ENCODE measurements at regions not wholly inside any gene's neighbourhood (a gene's known extent, or its start where the extent isn't known, plus 50 kb on each side); places are given as distances from the start of the nearest gene placed in this dataset.
A peak's percentile ranks its signal among the peaks of the same experiment; 100 is the strongest.

- H3K9ac ChIP-seq (ENCODE audit: low read depth, low read length): no peak overlapping the region
- H3K4me3 ChIP-seq (ENCODE audit: low read depth, low read length): no peak overlapping the region
- H3K9me3 ChIP-seq (ENCODE audit: control insufficient read depth, insufficient read depth, low read length): peaks cover 83% of the 10 kb centered on the region
- H3K36me3 ChIP-seq (ENCODE audit: control insufficient read depth, insufficient read depth, low read length): no peaks in the 10 kb centered on the region
- H3K27me3 ChIP-seq (ENCODE audit: control insufficient read depth, insufficient read depth, low read length): no peaks in the 10 kb centered on the region
- no peak overlapping the region for H3K27ac ChIP-seq (ENCODE audit: low read depth, low read length)
- no peaks in the 10 kb centered on the region for H3K4me1 ChIP-seq (ENCODE audit: control insufficient read depth, insufficient read depth, low read length)
Measured at GRCh38 chr14:105850853-105851581, 324.6 kb downstream of the TMEM121 start.

- H3K27me3 ChIP-seq (ENCODE audit: control insufficient read depth, insufficient read depth, low read length): no peaks in the 10 kb centered on the region
- no peaks in the 10 kb centered on the region for H3K4me1 ChIP-seq (ENCODE audit: control insufficient read depth, insufficient read depth, low read length)
Measured at GRCh38 chr14:105851716-105852377, 325.5 kb downstream of the TMEM121 start.

GRCh38 chr14:105852378-105853088, 326.1 kb downstream of the TMEM121 start:
- H3K27ac ChIP-seq (ENCODE audit: low read depth, low read length): no peak overlapping the region
- H3K27me3 ChIP-seq (ENCODE audit: control insufficient read depth, insufficient read depth, low read length): no peaks in the 10 kb centered on the region
- H3K36me3 ChIP-seq (ENCODE audit: control insufficient read depth, insufficient read depth, low read length): no peaks in the 10 kb centered on the region
- no peaks in the 10 kb centered on the region for H3K4me1 ChIP-seq (ENCODE audit: control insufficient read depth, insufficient read depth, low read length)
- H3K9ac ChIP-seq (ENCODE audit: low read depth, low read length): no peak overlapping the region
- H3K4me3 ChIP-seq (ENCODE audit: low read depth, low read length): no peak overlapping the region
- peaks cover 83% of the 10 kb centered on the region for H3K9me3 ChIP-seq (ENCODE audit: control insufficient read depth, insufficient read depth, low read length)

More at GRCh38 chr14:105851716-105852377, 325.5 kb downstream of the TMEM121 start:
- no peaks in the 10 kb centered on the region for H3K36me3 ChIP-seq (ENCODE audit: control insufficient read depth, insufficient read depth, low read length)
- peaks cover 82% of the 10 kb centered on the region for H3K9me3 ChIP-seq (ENCODE audit: control insufficient read depth, insufficient read depth, low read length)
- H3K4me3 ChIP-seq (ENCODE audit: low read depth, low read length): no peak overlapping the region
- no peak overlapping the region for H3K27ac ChIP-seq (ENCODE audit: low read depth, low read length)
- H3K9ac ChIP-seq (ENCODE audit: low read depth, low read length): no peak overlapping the region

- H3K9me3 ChIP-seq (ENCODE audit: control insufficient read depth, insufficient read depth, low read length): peaks cover 84% of the 10 kb centered on the region
- H3K4me3 ChIP-seq (ENCODE audit: low read depth, low read length): peak overlapping the region; percentile 36; the same call in 1 of the 2 replicates
- no peak overlapping the region for H3K27ac ChIP-seq (ENCODE audit: low read depth, low read length)
- no peaks in the 10 kb centered on the region for H3K27me3 ChIP-seq (ENCODE audit: control insufficient read depth, insufficient read depth, low read length)
- H3K4me1 ChIP-seq (ENCODE audit: control insufficient read depth, insufficient read depth, low read length): no peaks in the 10 kb centered on the region
- no peaks in the 10 kb centered on the region for H3K36me3 ChIP-seq (ENCODE audit: control insufficient read depth, insufficient read depth, low read length)
- H3K9ac ChIP-seq (ENCODE audit: low read depth, low read length): no peak overlapping the region
Measured at GRCh38 chr14:105853089-105853906, 326.9 kb downstream of the TMEM121 start.

GRCh38 chr14:105853907-105854599, 327.7 kb downstream of the TMEM121 start:
- Histone ChIP-seq H3K4me3 (ENCODE audit: low read depth, low read length) (peak overlapping the region; percentile 36; the same call in 1 of the 2 replicates), H3K9ac (ENCODE audit: low read depth, low read length) (no peak overlapping the region), H3K27ac (ENCODE audit: low read depth, low read length) (no peak overlapping the region), H3K27me3 (ENCODE audit: control insufficient read depth, insufficient read depth, low read length) (no peaks in the 10 kb centered on the region), H3K36me3 (ENCODE audit: control insufficient read depth, insufficient read depth, low read length) (no peaks in the 10 kb centered on the region), H3K4me1 (ENCODE audit: control insufficient read depth, insufficient read depth, low read length) (no peaks in the 10 kb centered on the region), H3K9me3 (ENCODE audit: control insufficient read depth, insufficient read depth, low read length) (peaks cover 85% of the 10 kb centered on the region)

GRCh38 chr14:105854600-105855245, 328.3 kb downstream of the TMEM121 start:
- Histone ChIP-seq H3K4me1 (ENCODE audit: control insufficient read depth, insufficient read depth, low read length) (no peaks in the 10 kb centered on the region), H3K9me3 (ENCODE audit: control insufficient read depth, insufficient read depth, low read length) (peaks cover 89% of the 10 kb centered on the region), H3K9ac (ENCODE audit: low read depth, low read length) (no peak overlapping the region), H3K27me3 (ENCODE audit: control insufficient read depth, insufficient read depth, low read length) (no peaks in the 10 kb centered on the region), H3K27ac (ENCODE audit: low read depth, low read length) (no peak overlapping the region), H3K4me3 (ENCODE audit: low read depth, low read length) (no peak overlapping the region), H3K36me3 (ENCODE audit: control insufficient read depth, insufficient read depth, low read length) (no peaks in the 10 kb centered on the region)

GRCh38 chr14:105855246-105855892, 329.0 kb downstream of the TMEM121 start:
- Histone ChIP-seq H3K27ac (ENCODE audit: low read depth, low read length) (no peak overlapping the region), H3K36me3 (ENCODE audit: control insufficient read depth, insufficient read depth, low read length) (no peaks in the 10 kb centered on the region), H3K9ac (ENCODE audit: low read depth, low read length) (no peak overlapping the region), H3K4me1 (ENCODE audit: control insufficient read depth, insufficient read depth, low read length) (no peaks in the 10 kb centered on the region), H3K4me3 (ENCODE audit: low read depth, low read length) (no peak overlapping the region), H3K27me3 (ENCODE audit: control insufficient read depth, insufficient read depth, low read length) (no peaks in the 10 kb centered on the region), H3K9me3 (ENCODE audit: control insufficient read depth, insufficient read depth, low read length) (peaks cover 87% of the 10 kb centered on the region)

GRCh38 chr14:105855893-105856675, 329.7 kb downstream of the TMEM121 start:
- no peaks in the 10 kb centered on the region for H3K4me1 ChIP-seq (ENCODE audit: control insufficient read depth, insufficient read depth, low read length)
- no peaks in the 10 kb centered on the region for H3K27me3 ChIP-seq (ENCODE audit: control insufficient read depth, insufficient read depth, low read length)
- H3K36me3 ChIP-seq (ENCODE audit: control insufficient read depth, insufficient read depth, low read length): no peaks in the 10 kb centered on the region
- no peak overlapping the region for H3K27ac ChIP-seq (ENCODE audit: low read depth, low read length)
- peaks cover 90% of the 10 kb centered on the region for H3K9me3 ChIP-seq (ENCODE audit: control insufficient read depth, insufficient read depth, low read length)
- no peak overlapping the region for H3K4me3 ChIP-seq (ENCODE audit: low read depth, low read length)
- H3K9ac ChIP-seq (ENCODE audit: low read depth, low read length): no peak overlapping the region

- Histone ChIP-seq H3K27ac (ENCODE audit: low read depth, low read length) (no peak overlapping the region), H3K9me3 (ENCODE audit: control insufficient read depth, insufficient read depth, low read length) (peaks cover 90% of the 10 kb centered on the region), H3K36me3 (ENCODE audit: control insufficient read depth, insufficient read depth, low read length) (no peaks in the 10 kb centered on the region), H3K9ac (ENCODE audit: low read depth, low read length) (no peak overlapping the region), H3K4me1 (ENCODE audit: control insufficient read depth, insufficient read depth, low read length) (no peaks in the 10 kb centered on the region), H3K4me3 (ENCODE audit: low read depth, low read length) (no peak overlapping the region), H3K27me3 (ENCODE audit: control insufficient read depth, insufficient read depth, low read length) (no peaks in the 10 kb centered on the region)
Measured at GRCh38 chr14:105856676-105857219, 330.4 kb downstream of the TMEM121 start.
